SK-N-SH (cell line): ENCODE measurements at regions not wholly inside any gene's neighbourhood (a gene's known extent, or its start where the extent isn't known, plus 50 kb on each side); places are given as distances from the start of the nearest gene placed in this dataset.

Experiments
- CTCF ChIA-PET: fragments of 300-600, 350-600 bp; formaldehyde crosslinking; extraction: SDS; loops from one replicate; lab custom pipeline; 2021; lab: Yijun Ruan, JAX
- POLR2A ChIA-PET: fragments of 350-600 bp; sonication (Branson Sonifier 250); formaldehyde crosslinking; extraction: SDS; loops from one replicate; lab custom pipeline; 2020; ENCODE audit warnings: antibody characterized with exemption, inconsistent platforms; lab: Yijun Ruan, JAX
- DNase-seq: peaks from one replicate; pipeline ENCODE4 v3.0.0; 2012
- H2AFZ ChIP-seq: fragments of 200-600 bp; sonication (generic); 2 replicates; pipeline ENCODE4 v1.8.1; 2016; ENCODE audit warnings: antibody characterized with exemption, mild to moderate bottlenecking, low read depth
- H3F3A ChIP-seq: fragments of 200-600 bp; sonication (generic); replicated peaks from 2 replicates; pipeline ENCODE3; 2016; ENCODE audit warnings: antibody characterized with exemption, mild to moderate bottlenecking; ENCODE audit not compliant: insufficient read depth
- H3K27ac ChIP-seq, 2 experiments: fragments of 200-500 bp in 1 of 2; fragments of 200-600 bp in 1 of 2; sonication (Bioruptor generic) in 1 of 2; sonication (generic), shearing (Covaris generic) in 1 of 2; 2 replicates each; pipeline versions ENCODE4 v1.5.1 to v1.6.1; 2014 to 2016; ENCODE audit warnings: low read depth in 2 of 2, inconsistent platforms in 1 of 2, low read length in 1 of 2, mild to moderate bottlenecking in 1 of 2, mixed read lengths in 1 of 2
- H3K27me3 ChIP-seq: fragments of 200-600 bp; sonication (generic), shearing (Covaris generic); 2 replicates; pipeline ENCODE4 v1.6.1; 2016; ENCODE audit warnings: mixed run types; ENCODE audit not compliant: insufficient read depth
- H3K36me3 ChIP-seq, 2 experiments: fragments of 200-500 bp in 1 of 2; fragments of 200-600 bp in 1 of 2; sonication (Bioruptor generic) in 1 of 2; sonication (generic) in 1 of 2; replicated peaks in 1 of 2; 2 replicates each; pipeline versions ENCODE3 to v1.5.1; 2014 to 2016; ENCODE audit warnings: low read length in 1 of 2, mild to moderate bottlenecking in 1 of 2; ENCODE audit not compliant: insufficient read depth in 2 of 2, control insufficient read depth in 1 of 2
- H3K4me1 ChIP-seq, 2 experiments: fragments of 200-500 bp in 1 of 2; fragments of 200-600 bp in 1 of 2; sonication (Bioruptor generic) in 1 of 2; sonication (generic), shearing (Covaris generic) in 1 of 2; 2 replicates each; pipeline versions ENCODE4 v1.5.1 to v1.6.1; 2014 to 2016; ENCODE audit warnings: low read depth in 1 of 2, low read length in 1 of 2, mixed run types in 1 of 2; ENCODE audit not compliant: insufficient read depth in 2 of 2, control insufficient read depth in 1 of 2
- H3K4me2 ChIP-seq: fragments of 200-600 bp; sonication (generic), shearing (Covaris generic); 2 replicates; pipeline ENCODE4 v1.6.1; 2017; ENCODE audit warnings: mixed run types
- H3K4me3 ChIP-seq, 2 experiments: fragments of 200-500 bp in 1 of 2; fragments of 200-600 bp in 1 of 2; sonication (Bioruptor generic) in 1 of 2; sonication (generic), shearing (Covaris generic) in 1 of 2; 2 replicates each; pipeline versions ENCODE4 v1.5.1 to v1.8.1; 2014 to 2016; ENCODE audit warnings: low read depth in 2 of 2, inconsistent platforms in 1 of 2, low read length in 1 of 2, mild to moderate bottlenecking in 1 of 2, mixed read lengths in 1 of 2, moderate library complexity in 1 of 2
- H3K79me2 ChIP-seq: fragments of 200-600 bp; sonication (generic); 2 replicates; pipeline ENCODE4 v1.8.1; 2017; ENCODE audit warnings: mild to moderate bottlenecking; ENCODE audit not compliant: insufficient read depth
- H3K9ac ChIP-seq: fragments of 200-600 bp; sonication (generic); 2 replicates; pipeline ENCODE4 v1.6.1; 2017; ENCODE audit warnings: mixed run types
- H3K9me2 ChIP-seq: fragments of 200-600 bp; sonication (generic); 2 replicates; pipeline ENCODE4 v1.6.1; 2017; ENCODE audit warnings: mixed run types
- H3K9me3 ChIP-seq: fragments of 200-600 bp; sonication (generic); 2 replicates; pipeline ENCODE4 v1.6.1; 2017; ENCODE audit warnings: mixed run types, mild to moderate bottlenecking, moderate library complexity
- H4K20me1 ChIP-seq: fragments of 200-600 bp; sonication (generic); 2 replicates; pipeline ENCODE4 v1.6.1; 2017; ENCODE audit warnings: mild to moderate bottlenecking, mixed run types; ENCODE audit not compliant: insufficient read depth
- CHD2 ChIP-seq: fragments of 150-350 bp; IDR thresholded peaks from 2 replicates; pipeline ENCODE4 v1.6.1; 2018; ENCODE audit warnings: low read length; ENCODE audit not compliant: partially characterized antibody
- FOXJ3 ChIP-seq: sonication (generic); formaldehyde crosslinking; IDR thresholded peaks from 2 replicates; pipeline ENCODE4 v1.5.1; 2020; ENCODE audit warnings: mild to moderate bottlenecking, missing genetic modification reagents
- GABPA ChIP-seq: IDR thresholded peaks from 2 replicates; pipeline ENCODE4 v1.4.0; 2012; ENCODE audit warnings: low read depth, mild to moderate bottlenecking
- MEF2A ChIP-seq: IDR thresholded peaks from 2 replicates; pipeline ENCODE4 v1.4.0; 2012; ENCODE audit warnings: low read depth, borderline replicate concordance
- MXI1 ChIP-seq: IDR thresholded peaks from 2 replicates; pipeline ENCODE4 v1.6.1; 2012; ENCODE audit warnings: mild to moderate bottlenecking, low read depth, low read length, improper control_type of control experiment
- NFIC ChIP-seq: IDR thresholded peaks from 2 replicates; pipeline ENCODE4 v1.4.0; 2012; ENCODE audit warnings: borderline replicate concordance
- RAD21 ChIP-seq: IDR thresholded peaks from 2 replicates; pipeline ENCODE4 v1.6.1; 2012; ENCODE audit warnings: mild to moderate bottlenecking, low read length
- RCOR1 ChIP-seq: fragments of 150-350 bp; IDR thresholded peaks from 2 replicates; pipeline ENCODE4 v1.6.1; 2017; ENCODE audit warnings: antibody characterized with exemption, low read length
- RXRA ChIP-seq: IDR thresholded peaks from 2 replicates; pipeline ENCODE4 v1.4.0; 2012; ENCODE audit warnings: low read depth, mild to moderate bottlenecking, borderline replicate concordance
- SMC3 ChIP-seq: IDR thresholded peaks from 2 replicates; pipeline ENCODE4 v1.6.1; 2012; ENCODE audit warnings: low read depth, low read length, improper control_type of control experiment
- TAF1 ChIP-seq: IDR thresholded peaks from 2 replicates; pipeline ENCODE4 v1.6.1; 2012; ENCODE audit warnings: low read depth, mild to moderate bottlenecking, low read length, moderate library complexity, borderline replicate concordance
- TEAD4 ChIP-seq: IDR thresholded peaks from 2 replicates; pipeline ENCODE4 v1.4.0; 2012; ENCODE audit warnings: mild to moderate bottlenecking, borderline replicate concordance; ENCODE audit not compliant: insufficient read depth
- YY1 ChIP-seq: IDR thresholded peaks from 2 replicates; pipeline ENCODE4 v1.4.0; 2012; ENCODE audit warnings: low read depth, mild to moderate bottlenecking
- WGBS: methylation state at CpG from one replicate; pipeline ENCODE4 v1.1.6; 2017; ENCODE audit warnings: low lambda C conversion rate; 5-methylcytosine and 5-hydroxymethylcytosine counted together
- TF ChIP-seq, protein P1 (sequence below): IDR thresholded peaks from 2 replicates; pipeline ENCODE4 v1.4.0; 2012; ENCODE audit warnings: low read depth
- TF ChIP-seq, protein P2 (sequence below): fragments of 200-600 bp; sonication (generic); IDR thresholded peaks from 2 replicates; pipeline ENCODE4 v1.6.1; 2017; ENCODE audit warnings: antibody characterized with exemption, mild to moderate bottlenecking, moderate library complexity
- TF ChIP-seq, protein P3 (sequence below): IDR thresholded peaks from 2 replicates; pipeline ENCODE4 v1.4.0; 2012; ENCODE audit warnings: low read depth, borderline replicate concordance
- TF ChIP-seq, protein P4 (sequence below): IDR thresholded peaks from 2 replicates; pipeline ENCODE4 v1.4.0; 2012; ENCODE audit warnings: low read depth, borderline replicate concordance

DNA sequence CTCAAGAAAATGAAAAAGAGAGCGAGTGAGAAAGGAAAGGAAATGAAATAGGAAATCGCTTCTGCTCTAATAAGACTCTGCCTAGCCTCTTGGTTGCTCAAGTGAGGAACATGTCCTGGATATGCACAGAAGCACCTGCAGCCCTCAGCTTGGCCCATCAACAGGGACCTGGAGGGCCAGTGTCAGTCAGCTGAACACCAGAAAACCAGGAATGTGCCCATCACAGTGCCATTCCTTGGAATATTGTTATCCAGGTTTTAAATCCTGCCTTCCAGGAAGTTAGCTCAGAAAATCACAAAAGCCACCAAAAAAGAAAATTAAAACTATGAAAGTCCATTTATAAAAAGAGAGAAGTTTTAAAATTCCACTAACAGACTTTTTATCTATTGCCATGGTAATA, 173.4 kb upstream of the TPM1 start:
- no peak overlapping the region for H3K4me2 ChIP-seq
- no peaks in the 10 kb centered on the region for H3K79me2 ChIP-seq
- H3K4me1 ChIP-seq: peaks cover 0 to 4% of the 10 kb centered on the region in 2 experiments; a peak in 1 of 4 replicates
- H3K36me3 ChIP-seq: no peaks in the 10 kb centered on the region
- peaks cover 10% of the 10 kb centered on the region for H3F3A ChIP-seq
- no peaks in the 10 kb centered on the region for H3K9me2 ChIP-seq
- H3K4me3 ChIP-seq: no peak overlapping the region
- H3K9me3 ChIP-seq: no peaks in the 10 kb centered on the region
- no peak overlapping the region for H2AFZ ChIP-seq
- ChIA-PET CTCF (no interaction called here), POLR2A (no interaction called here)
- H3K27me3 ChIP-seq: no peaks in the 10 kb centered on the region
- DNase-seq: no peak
- WGBS: 96% methylated on average over 2 of the region's 2 CpGs
- no peaks in the 10 kb centered on the region for H4K20me1 ChIP-seq
- no peak overlapping the region for H3K9ac ChIP-seq
- H3K27ac ChIP-seq: no peak overlapping the region
- TF ChIP-seq SMC3: no peak
- TF ChIP-seq RCOR1: no peak
- TF ChIP-seq RXRA: no peak
- no peak for TF ChIP-seq GABPA
- TF ChIP-seq, protein P1, sequence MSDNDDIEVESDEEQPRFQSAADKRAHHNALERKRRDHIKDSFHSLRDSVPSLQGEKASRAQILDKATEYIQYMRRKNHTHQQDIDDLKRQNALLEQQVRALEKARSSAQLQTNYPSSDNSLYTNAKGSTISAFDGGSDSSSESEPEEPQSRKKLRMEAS: no peak
- TF ChIP-seq, protein P2, sequence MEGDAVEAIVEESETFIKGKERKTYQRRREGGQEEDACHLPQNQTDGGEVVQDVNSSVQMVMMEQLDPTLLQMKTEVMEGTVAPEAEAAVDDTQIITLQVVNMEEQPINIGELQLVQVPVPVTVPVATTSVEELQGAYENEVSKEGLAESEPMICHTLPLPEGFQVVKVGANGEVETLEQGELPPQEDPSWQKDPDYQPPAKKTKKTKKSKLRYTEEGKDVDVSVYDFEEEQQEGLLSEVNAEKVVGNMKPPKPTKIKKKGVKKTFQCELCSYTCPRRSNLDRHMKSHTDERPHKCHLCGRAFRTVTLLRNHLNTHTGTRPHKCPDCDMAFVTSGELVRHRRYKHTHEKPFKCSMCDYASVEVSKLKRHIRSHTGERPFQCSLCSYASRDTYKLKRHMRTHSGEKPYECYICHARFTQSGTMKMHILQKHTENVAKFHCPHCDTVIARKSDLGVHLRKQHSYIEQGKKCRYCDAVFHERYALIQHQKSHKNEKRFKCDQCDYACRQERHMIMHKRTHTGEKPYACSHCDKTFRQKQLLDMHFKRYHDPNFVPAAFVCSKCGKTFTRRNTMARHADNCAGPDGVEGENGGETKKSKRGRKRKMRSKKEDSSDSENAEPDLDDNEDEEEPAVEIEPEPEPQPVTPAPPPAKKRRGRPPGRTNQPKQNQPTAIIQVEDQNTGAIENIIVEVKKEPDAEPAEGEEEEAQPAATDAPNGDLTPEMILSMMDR: no peak
- TF ChIP-seq MEF2A: no peak
- TF ChIP-seq, protein P3, sequence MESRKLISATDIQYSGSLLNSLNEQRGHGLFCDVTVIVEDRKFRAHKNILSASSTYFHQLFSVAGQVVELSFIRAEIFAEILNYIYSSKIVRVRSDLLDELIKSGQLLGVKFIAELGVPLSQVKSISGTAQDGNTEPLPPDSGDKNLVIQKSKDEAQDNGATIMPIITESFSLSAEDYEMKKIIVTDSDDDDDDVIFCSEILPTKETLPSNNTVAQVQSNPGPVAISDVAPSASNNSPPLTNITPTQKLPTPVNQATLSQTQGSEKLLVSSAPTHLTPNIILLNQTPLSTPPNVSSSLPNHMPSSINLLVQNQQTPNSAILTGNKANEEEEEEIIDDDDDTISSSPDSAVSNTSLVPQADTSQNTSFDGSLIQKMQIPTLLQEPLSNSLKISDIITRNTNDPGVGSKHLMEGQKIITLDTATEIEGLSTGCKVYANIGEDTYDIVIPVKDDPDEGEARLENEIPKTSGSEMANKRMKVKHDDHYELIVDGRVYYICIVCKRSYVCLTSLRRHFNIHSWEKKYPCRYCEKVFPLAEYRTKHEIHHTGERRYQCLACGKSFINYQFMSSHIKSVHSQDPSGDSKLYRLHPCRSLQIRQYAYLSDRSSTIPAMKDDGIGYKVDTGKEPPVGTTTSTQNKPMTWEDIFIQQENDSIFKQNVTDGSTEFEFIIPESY: no peak
- no peak for TF ChIP-seq RAD21
- TF ChIP-seq TEAD4: no peak
- TF ChIP-seq TAF1: no peak
- TF ChIP-seq NFIC: no peak
- no peak for TF ChIP-seq YY1
- TF ChIP-seq MXI1: no peak
- TF ChIP-seq FOXJ3: no peak
- TF ChIP-seq CHD2: no peak
- TF ChIP-seq, protein P4, sequence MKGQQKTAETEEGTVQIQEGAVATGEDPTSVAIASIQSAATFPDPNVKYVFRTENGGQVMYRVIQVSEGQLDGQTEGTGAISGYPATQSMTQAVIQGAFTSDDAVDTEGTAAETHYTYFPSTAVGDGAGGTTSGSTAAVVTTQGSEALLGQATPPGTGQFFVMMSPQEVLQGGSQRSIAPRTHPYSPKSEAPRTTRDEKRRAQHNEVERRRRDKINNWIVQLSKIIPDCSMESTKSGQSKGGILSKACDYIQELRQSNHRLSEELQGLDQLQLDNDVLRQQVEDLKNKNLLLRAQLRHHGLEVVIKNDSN: no peak
